Ecto neural progenitor cell (in vitro differentiated cells): ENCODE measurements at regions not wholly inside any gene's neighbourhood (a gene's known extent, or its start where the extent isn't known, plus 50 kb on each side); places are given as distances from the start of the nearest gene placed in this dataset.
"Not testable (repeated sequence)": the region's sequence is repeated elsewhere in the genome, so short reads cannot be mapped to it uniquely, and the experiment has no call there.

ENCODE experiments used
- DNase-seq: peaks from one replicate; pipeline ENCODE4 v3.0.0-alpha.2; 2018; ENCODE audit warnings: low spot score

GRCh38 chr12:131192951-131193350 lies 239.2 kb downstream of the ADGRD1 start:
- DNase-seq: no peak

GRCh38 chr12:131194166-131194565 lies 240.5 kb downstream of the ADGRD1 start:
- DNase-seq: no peak

GRCh38 chr12:131195796-131196195 lies 242.1 kb downstream of the ADGRD1 start:
- no peak for DNase-seq

GRCh38 chr12:131196220-131196619 lies 242.5 kb downstream of the ADGRD1 start:
- no peak for DNase-seq

DNA sequence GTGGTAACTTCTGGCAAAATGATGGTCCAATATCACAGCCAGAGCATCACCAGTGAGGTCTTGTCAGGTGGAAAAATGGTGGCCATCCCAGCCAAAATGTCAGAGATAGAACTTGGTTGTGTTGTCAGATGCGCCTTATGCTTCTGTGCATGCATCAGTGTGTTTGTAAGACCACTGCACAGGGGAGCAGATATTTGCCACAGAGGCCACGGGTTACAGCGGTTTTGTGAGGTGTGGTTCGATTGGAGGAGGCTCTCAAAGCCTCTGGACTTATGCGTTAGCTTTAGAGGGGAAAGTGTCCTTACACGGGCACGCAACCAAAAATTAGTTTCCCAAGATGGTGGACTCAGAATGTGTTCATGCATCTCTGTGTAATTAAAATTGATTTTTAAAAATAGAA lies 243.8 kb downstream of the ADGRD1 start:
- DNase-seq: no peak

DNA sequence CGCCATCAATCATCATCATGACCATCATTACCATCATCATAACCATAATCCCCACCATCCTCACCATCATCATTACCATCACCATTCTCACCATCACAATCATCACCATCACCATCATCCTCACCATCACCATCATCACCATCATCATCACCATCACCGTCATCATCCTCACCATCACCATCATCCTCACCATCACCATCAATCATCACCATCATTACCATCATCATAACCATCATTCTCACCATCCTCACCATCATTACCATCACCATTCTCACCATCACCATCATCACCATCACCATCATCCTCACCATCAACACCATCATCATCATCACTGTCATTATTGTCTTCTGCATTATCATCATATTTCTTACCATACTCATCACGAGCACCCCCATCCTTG lies 245.5 kb downstream of the ADGRD1 start:
- DNase-seq: no peak

DNA sequence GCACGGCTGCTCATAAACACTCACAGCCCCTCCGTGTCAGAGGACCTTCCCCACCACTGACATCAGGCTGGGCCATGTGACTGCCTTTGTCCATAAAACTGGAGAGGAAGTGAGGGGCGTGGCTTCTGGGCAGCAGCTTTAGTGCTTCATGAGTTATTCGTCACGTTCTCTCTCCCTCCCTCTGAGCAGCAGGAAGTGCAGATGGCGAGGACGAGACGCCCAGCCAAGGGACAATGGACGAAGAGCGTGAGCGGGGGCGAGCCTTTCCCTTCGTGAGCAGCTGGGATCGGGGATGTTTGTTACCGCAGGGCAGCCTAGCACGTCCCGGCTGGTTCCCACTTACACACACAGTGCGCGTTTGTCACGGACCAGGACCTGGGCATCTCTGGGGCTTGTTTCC lies 248.2 kb downstream of the ADGRD1 start:
- DNase-seq: not testable (repeated sequence)

GRCh38 chr12:131202592-131203378 lies 249.1 kb downstream of the ADGRD1 start:
- peak; percentile 45 for DNase-seq

DNA sequence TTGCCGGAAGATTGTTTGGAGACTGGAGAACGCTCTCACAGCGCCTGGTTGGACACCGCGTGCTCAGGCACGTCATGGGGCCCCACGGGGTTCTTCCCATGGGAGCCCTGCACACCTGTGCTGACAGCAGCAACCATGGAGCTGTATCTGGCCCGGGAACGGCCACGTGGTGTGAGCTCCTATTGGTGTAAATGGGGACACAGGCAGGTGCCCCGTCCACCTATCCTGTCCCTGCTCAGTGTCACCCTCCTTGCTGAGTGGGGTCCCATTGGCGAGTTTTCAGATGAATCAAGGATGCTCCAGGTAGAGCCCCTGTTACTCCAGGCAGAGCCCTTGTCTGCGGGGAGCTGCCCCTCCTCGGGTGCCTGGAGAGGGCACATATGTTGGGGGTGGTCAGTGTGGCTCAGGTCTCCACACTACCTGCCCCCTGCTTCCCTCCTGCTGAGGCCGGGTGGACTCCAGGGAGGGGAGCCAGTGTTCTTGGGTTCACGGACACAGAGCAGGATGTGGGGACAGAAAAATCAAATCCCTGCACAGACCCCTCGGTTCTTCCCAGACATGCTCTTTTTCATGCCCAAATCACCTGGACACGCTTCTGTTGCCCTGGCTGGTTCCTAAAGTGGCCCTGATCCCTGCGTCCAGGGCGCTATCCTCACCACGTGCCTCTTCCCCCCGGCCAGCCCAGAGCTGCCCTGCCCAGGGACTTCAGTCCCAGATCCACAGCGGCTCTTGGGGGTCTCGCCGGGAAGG lies 250.1 kb downstream of the ADGRD1 start:
- DNase-seq: peak; percentile 46

GRCh38 chr12:131204416-131205274 lies 250.9 kb downstream of the ADGRD1 start:
- peak; percentile 52 for DNase-seq

DNA sequence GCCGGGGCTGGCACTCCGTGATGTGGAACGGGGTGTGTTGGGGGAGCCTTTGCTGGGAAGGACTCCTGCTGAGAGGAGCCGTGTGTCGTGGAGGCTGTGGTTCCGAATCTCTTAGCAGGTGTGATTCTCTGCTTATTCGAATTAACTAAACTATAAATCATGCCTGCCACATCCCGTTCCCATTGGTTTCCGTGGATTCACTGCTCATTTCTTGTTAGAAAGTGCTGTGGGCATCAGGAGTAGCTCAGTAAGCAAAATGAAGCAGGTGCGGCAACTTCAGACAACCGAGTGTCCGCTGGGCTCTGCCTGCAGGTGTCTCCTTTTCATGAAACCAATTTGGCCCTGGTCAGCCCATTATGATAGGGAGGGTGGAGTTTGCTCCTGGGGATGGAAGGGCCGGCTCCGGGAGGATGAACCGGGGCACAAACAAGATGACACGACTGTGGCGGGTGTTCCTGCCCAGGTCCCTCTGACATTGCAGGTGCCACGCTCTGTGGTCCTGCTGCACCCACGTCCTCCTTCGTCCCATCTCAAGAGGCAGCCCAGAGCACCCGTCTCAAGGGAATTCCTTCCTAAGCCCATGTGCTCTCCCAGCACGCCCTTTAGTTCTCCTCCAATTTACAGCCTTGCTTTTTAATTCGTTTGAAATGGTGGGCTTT lies 251.7 kb downstream of the ADGRD1 start:
- peak; percentile 39 for DNase-seq

DNA sequence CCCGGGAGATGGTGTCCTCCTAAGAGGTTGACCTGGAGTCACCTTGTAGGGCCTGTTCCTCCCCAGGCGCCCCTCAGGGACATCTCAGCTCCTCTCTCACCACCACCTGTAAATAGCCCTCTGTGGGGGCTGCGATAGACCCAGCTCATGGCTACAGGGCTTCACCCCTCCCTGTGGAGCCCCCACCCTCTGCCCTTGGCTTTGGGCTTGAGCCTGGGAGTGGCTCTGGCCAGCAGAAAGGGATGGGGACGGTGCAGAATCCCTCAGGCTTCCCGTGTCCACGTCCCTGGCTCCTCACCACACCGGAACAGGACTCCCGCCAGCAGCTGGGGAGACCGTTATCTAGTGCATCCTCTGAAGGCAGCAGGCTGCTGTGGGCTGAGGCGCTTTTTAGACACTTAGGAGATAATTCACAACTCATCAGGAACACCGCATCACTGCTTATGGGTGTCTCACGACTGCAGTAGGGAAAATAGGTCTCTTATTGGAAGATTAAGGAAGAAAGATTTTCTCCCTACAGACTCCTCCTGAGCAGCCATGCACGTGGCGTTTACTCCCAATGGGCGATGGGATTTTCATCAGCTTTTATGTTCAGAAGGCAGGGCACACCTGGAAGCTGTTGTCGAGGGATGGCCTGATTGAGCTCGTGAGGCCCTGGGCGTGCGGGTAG lies 253.1 kb downstream of the ADGRD1 start:
- DNase-seq: peak; percentile 32

GRCh38 chr12:131207300-131207660 lies 253.6 kb downstream of the ADGRD1 start:
- DNase-seq: peak; percentile 14

- peak; percentile 23 for DNase-seq
These were observed 254.1 kb downstream of the ADGRD1 start for GRCh38 chr12:131207841-131208240.

GRCh38 chr12:131208425-131208824 lies 254.7 kb downstream of the ADGRD1 start:
- peak; percentile 18 for DNase-seq

- peak; percentile 42 for DNase-seq
These were observed 255.7 kb downstream of the ADGRD1 start for GRCh38 chr12:131209082-131210070.

DNA sequence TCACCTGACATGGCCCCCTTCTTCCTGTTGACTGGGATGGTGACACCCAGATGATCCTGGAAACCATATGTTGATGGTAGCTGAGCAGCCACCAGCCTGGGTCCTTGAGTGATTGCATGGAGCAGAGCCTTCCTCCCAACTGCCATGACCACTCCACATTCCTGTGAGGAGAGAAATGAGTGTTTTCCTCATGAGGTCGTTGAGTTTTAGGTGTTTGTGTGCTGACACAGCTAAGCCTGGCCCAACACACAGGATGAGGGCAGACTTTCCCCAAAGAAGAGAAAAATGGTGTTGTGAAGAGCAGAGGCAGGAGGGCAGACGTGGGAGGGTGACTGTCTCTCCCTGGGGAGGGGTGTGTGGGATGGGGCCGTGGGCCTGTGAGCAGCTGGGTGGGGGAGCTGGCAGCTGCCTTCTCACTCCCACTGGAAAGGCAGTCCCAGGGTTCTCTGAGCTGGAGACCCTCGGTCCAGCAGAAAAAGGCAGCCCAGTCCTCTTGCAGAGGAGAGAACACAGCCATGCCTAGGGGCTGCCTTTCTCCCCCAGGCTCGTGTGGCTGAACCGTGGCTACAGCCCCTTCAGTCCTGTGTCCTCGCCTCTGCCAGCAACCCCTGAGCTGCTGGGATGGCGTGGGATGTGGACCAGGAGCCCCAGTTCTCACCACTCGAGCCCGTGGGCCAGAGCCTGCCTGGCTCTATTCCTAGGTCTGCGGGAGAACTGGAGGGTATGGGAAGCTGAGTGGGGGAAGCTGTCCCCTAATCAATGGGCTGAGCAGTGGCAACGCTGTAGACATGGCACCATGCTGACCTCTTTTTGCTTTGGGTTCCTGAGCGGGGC lies 257.0 kb downstream of the ADGRD1 start:
- DNase-seq: no peak

DNA sequence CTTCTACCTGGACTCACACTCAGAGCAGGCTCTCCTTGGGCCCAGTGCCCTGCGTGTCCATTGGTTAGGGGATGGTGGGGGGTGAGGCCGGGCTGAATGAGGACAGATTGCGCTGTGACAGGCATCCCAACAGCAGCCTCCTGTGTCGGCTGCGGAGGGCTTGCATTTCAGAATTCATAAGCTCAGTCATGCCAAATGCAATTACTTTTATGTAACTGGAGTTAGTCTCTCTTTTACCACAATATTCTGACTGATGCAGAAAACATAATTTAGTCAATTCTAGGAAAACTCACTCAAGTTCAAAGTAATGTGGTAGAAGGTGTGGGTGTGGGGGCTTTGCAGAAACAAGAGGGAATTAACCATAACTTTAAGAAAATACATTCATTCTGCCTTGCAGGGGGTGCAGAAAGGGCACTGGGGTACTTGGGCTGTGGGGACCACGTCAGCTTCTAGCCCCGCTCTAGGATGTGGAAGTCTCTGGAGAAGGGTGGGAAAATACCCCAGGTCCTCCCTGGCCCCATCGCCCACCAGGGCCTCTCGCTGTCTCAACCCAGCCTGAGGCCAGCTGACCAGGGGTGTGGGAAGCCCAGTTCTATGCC lies 257.7 kb downstream of the ADGRD1 start:
- no peak for DNase-seq

DNA sequence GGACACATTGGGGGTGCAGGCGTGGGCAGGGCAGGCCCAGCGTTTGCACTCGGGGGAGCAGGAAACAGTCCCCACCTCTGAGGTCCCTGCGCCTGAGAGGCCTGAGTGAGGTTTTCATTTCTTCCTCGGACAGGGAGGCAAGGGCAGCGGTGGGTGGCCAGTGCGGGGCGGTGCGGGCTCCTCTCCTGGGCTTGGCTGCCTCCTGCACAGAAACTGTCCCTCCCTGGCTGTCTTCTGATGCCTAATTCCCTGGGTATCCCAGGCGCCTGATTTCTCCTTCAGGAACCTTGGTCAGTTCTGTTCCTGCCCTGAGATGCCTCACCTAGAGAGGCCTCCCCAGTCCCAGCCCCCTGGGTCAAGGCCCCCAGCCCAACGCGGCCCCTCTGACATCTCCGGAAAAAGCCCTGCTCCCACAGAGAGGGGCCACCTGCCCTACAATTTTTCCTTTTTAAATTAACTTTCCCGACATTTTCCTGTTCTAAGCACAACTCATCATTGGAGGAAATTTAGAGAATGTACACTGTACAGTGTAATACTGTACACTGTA lies 260.3 kb downstream of the ADGRD1 start:
- no peak for DNase-seq
